NCI-H345 treated with DMSO at 0.1 percent for 48 hours (cell line): ENCODE measurements at regions not wholly inside any gene's neighbourhood (a gene's known extent, or its start where the extent isn't known, plus 50 kb on each side); places are given as distances from the start of the nearest gene placed in this dataset.

ENCODE experiments used
- DNase-seq: peaks from one replicate; lab custom pipeline; 2025; ENCODE audit not compliant: unreplicated experiment; lab: John Stamatoyannopoulos, UW

DNA sequence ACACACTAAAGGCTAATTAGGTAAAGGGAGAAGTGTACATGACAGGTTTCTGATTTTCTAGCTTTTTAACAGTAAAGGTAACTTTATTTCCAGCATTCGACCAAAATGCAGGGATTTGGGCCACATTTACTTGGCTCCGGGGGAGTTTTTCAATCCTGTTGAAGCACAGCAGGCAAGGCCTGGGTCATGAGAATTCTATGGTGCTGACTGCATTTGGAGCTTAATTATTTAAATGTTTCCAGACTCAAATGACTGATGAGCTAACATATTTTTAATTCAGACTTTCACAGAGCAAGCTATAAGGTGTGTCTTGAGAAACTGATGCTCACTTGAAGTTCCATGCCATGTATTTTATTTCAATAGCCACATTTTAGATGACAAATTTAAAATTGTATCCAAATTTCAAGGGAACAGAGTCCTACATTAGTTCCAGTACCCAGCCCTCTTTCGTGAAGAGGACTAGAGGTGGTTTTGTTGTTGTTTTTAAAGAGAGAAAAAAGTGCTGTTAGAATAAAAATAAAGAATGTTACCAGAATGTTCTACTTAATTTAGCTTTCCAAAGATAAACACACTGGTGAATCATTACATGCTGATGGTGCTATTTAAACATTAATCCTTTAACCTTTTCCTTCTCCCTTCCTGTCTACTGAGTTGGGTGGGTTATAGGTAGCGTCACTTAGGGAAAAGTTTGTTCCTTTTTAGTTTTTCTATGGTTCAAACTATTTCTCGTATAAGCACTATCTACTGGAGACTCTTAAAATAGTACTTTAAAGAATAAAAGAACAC, 82.3 kb upstream of the PHACTR2 start:
- DNase-seq: no peak

- no peak for DNase-seq
These were observed 83.1 kb upstream of the PHACTR2 start for GRCh38 chr6:143594647-143595046.

- no peak for DNase-seq
These were observed 80.8 kb upstream of the FUCA2 start for GRCh38 chr6:143592335-143592734.

- DNase-seq: no peak
These were observed 79.9 kb upstream of the FUCA2 start for GRCh38 chr6:143591441-143591840.

DNA sequence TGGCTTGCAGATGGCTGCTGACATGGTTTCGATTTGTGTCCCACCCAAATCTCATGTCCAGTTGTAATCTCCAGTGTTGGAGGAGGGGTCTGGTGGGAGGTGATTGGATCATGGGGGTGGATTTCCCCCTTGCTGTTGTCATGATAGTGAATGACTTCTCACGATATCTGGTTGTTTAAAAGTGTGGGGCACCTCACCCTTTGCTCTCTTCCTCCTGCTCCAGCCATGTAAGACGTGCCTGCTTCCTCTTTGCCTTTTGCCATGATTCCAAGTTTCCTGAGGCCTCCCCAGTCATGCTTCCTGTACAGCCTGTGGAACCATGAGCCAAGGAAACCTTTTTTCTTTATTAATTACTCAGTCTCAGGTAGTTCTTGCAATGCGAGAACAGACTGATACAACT, 77.6 kb upstream of the FUCA2 start:
- DNase-seq: no peak

- no peak for DNase-seq
These were observed 75.0 kb upstream of the FUCA2 start for GRCh38 chr6:143586557-143586956.

GRCh38 chr6:143585716-143586115, 74.2 kb upstream of the FUCA2 start:
- DNase-seq: no peak

DNA sequence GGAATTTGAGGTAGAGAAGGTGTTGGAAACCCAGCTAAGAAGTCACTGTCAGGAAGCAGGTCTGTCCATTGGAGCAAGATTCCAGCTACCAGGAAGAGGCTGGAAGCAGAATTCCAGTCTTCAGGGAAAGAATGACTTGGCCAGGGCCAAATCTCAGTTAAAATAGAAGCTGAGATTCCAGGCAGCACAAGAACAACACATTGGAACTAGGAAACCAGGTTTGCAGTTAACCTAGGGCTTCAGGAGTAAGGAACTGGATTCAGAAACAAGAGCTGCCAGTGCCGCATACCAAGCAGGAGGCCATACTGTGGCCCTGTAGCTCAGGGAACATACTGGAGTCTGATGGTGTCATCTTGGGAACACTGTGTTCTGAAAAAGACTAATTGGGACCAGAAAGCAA, 73.7 kb upstream of the FUCA2 start:
- no peak for DNase-seq

- DNase-seq: no peak
These were observed 72.2 kb upstream of the FUCA2 start for GRCh38 chr6:143583542-143584327.

- DNase-seq: no peak
These were observed 70.4 kb upstream of the FUCA2 start for GRCh38 chr6:143581835-143582480.

DNA sequence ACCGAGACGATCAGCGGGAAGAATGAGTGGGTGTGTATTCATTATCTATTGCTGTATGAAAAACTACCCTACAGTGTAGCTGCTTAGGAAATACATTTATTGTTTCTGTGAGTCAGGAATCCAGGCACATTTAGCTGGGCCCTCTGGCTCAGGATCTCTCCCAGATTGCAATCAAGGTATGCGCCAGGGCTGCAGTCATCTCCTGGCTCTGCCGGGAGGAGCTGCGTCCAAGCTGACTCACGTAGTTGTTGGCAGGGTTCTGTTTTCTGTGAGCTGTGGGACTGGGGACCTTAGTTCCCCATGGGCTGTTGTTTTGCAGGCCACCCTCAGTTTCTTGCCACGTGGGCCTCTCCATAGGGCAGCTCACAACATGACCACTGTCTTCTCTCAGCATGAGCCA, 68.2 kb upstream of the FUCA2 start:
- DNase-seq: no peak

GRCh38 chr6:143578054-143578453, 66.5 kb upstream of the FUCA2 start:
- no peak for DNase-seq

GRCh38 chr6:143575901-143576426, 64.4 kb upstream of the FUCA2 start:
- DNase-seq: no peak

DNA sequence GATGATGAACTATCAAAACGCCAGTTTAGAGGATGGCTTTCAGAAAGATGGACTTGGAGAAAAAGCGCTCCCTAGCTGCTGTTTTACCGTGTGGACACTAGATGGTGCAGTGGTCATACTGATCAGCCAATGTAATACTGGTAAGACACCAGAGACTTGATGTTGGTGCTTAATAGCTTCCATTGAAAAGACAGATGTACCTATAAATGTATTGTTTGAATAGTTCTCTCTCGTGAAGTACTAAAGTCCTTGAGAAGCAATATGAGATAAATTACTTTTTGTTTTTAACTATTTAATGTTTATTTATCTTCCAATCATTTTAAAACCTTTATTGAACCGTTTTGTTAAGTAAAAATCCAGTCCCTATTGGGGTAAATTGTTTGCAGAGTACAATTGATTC, 63.9 kb upstream of the FUCA2 start:
- peak; percentile 81 for DNase-seq

GRCh38 chr6:143570147-143570853, 58.8 kb upstream of the FUCA2 start:
- no peak for DNase-seq

GRCh38 chr6:143569040-143569439, 57.5 kb upstream of the FUCA2 start:
- DNase-seq: no peak

DNA sequence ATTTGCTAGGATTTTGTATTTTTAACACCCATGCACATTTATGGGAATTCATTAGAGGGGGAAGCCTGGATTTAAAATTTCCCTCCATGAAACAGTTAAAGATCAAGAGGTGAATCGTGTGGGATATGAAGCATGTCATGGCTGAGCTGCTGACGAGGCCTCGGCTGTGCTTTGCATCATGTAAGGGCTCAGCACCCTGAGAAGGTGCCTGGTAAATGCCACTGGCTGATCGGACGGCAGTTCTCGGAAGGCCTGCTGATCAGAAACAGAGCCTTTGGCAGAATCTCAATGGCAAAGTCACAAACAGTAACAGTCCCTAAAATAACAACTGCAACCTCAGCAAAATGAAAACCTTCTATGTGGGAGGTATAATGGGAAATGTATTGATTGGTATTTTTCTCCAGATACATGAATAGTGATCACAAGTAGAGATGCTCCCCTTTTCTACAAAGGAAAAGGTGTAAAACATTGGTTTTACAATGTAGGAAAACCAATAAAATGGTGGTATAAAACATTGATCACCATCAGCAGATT, 53.0 kb upstream of the FUCA2 start:
- no peak for DNase-seq

DNA sequence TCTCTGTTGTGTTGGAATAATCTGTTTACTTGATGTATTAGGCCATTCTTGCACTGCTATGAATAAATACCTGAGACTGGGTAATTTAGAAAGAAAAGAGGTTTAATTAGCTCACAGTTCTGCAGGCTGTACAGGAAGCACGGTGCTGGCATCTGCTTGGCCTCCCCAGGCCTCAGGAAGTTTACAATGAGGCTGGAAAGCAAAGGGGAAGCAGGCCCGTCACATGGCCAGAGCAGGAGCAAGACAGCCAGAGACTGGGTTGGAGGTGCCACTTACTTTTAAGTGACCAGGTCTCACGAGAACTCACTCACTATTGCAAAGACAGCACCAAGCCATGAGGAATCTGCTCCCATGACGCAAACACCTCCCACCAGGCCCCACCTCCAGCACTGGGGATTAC, 50.6 kb upstream of the FUCA2 start:
- no peak for DNase-seq
